Activated naive CD4-positive, alpha-beta T cell treated with anti-CD3 and anti-CD28 coated beads, Interleukin-2, amount 50 U/mL, for 16 hours (primary cell): ENCODE measurements at regions not wholly inside any gene's neighbourhood (a gene's known extent, or its start where the extent isn't known, plus 50 kb on each side); places are given as distances from the start of the nearest gene placed in this dataset.

Source experiments
- DNase-seq: peaks from one replicate; pipeline ENCODE4 v3.0.0-alpha.2; 2020

DNA sequence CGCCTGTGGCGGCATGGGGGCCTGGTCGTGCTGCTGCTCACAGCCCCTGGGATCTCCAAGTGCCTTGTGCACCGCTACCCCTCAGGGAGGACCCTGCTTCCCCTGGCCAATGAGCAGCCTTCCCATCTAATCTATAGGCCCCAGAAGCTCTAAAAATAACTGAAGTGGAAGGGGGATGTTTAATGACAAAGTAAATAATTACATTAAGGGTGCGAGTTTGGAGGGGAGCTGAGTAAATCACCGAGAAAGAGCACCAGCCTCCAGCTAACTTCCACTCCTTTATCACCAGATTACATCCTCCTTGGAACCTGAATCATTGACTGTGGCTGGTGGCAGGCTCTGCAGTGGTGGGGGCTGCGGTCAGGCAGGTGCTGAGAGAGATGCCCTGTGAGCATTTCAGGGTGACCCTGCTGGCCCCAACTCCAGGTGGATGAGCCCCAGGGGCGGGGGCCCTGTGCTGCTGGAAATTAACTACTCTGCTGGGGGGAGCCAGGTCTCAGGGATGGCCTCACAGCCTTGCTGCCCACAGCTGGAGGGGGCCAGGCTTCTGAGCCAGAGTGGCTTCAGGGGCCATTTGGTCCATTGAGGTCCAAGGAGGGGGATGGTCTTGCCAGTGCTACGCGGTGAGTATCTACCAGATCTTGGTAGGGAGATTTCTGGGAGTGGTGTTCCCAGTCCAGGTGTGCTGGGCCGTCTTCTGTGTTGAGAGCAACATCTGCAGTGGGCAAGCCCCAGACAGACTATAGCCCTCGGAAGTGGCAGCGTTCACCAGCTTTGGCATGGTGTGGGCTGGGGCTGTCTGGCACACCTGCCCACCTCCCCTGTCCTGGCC, 74.2 kb downstream of the GLI2 start:
- DNase-seq, result no peak

DNA sequence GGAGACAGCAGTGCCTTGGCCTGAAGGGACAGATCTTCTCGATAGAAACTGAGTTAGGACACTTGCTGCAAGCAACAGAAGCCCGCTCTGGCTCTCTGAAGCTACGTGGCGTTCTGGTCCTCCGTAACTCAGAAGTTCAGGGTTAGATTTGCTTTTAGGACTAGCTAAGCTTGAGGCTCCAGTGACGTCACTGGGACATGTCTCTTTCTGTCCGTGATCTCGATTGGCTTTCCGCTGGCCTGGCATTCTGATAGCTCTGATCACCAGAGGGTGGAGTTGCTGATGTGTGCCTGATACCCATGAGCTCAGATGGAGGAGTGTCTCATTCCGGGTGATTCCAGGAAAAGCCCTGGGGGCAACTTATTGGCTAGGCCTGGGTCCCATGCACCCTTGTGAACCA, 75.0 kb downstream of the GLI2 start:
- DNase-seq, result no peak

DNA sequence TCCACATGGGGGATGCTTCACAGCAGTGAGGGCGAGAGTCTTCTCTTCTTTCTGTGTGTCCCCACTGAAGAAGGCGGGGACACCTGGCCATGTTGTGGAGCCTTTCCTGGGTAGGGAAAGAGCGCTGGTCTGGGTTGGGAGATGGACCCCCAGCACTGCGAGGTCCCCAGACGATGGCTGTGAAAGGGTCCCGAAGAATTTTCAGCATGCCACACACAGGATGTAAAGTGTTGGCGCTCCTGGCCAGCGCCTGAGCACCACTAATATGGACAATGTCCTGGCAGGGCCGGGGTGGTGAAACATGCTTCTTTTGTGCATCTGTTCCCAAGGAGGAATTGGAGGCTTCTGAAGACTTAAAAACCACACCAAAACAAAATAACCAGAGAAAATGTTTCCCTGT, 77.2 kb downstream of the GLI2 start:
- DNase-seq, result no peak

DNA sequence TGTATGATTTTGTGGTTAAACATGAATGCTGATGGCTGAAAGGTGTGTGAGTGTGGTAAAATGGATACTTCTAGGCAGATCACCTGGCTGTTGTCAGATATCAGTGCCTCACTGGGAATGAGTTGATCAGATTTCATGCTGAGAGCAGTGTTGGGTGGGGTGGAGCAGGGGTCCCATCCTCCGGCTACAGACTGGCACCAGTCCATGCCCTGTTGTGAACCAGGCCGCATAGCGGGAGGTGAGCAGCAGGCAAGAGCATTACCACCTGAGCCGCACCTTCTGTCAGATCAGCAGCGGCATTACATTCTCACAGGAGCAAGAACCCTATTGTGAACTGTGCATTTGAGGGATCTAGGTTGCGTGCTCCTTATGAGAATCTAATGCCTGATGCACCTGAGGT, 78.7 kb downstream of the GLI2 start:
- no peak for DNase-seq

DNA sequence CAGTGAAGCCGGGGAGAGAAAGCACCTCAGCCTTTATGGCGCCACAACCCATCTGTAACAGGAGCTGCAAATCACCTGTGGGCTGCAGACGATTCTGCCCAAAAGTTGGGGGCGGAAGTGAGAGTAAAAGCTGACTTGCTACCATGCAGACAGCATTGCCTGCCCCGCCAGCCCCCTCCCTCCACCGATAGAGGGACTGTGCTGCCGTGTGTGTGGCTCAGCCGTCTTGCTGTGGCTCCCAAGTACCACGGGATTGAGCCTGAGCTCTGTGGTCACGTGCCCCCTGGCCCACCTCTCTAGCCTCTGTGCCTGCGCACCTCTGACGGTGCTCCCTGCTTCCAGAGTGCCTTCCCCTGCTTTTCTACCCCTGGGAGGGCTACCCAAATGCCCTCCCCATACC, 79.6 kb downstream of the GLI2 start:
- DNase-seq, result no peak

DNA sequence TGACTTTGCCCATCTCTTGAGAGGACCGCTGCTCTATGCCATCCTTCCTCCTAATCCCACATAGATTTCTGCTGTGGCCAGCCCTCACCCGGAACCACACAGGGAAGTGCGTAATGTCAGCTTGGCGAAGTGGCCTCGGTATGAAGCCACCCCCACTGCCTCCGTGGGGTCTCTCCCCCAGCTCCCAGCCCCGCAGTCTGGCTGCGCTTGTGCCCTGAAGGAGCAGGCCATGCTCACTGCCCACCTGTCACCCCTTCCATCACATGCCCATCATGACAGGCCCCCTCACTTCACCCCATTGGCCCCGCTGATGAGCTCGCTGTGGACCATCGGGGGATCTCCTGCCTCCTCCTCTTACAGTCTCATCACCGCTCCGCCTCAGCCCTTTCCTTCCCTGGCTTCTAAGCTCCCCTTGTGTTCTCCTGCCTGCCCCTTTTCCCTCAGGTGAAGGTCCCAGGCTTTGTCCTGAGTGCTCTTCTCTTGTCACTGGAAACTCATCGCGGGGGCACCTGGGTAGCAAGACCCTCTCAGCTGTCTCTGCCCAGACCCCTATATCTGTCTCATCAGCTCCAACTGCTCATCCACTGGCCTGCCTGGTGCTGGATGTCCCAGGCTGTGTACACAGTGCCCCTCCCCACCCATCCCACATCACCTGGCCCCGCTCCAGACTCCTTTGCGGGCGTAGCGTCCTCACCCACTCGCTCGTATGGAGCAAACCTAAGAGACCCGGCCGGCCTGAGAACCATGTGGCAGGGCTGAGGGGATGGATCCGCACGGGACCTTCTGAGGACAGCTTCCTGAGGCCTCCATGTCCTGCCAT, 81.7 kb downstream of the GLI2 start:
- no peak for DNase-seq

DNA sequence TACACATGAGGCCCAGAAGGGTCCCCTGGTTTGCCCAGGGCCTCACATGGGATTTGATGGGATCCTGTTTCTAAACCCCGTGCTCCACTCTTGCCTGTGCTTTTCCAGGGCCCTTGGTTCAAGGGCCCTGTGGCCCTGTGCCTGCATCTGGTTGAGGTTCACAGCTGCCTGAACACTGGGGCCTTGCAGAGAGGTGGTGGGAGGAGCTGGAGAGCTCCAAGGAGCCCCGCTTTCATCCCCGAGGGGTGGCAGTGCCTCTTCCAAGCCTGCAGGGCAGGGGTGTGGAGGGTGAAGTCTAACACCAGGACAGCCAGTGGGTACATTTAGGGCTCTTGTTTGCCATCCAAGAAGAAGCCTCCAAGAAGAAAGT, 82.3 kb downstream of the GLI2 start:
- DNase-seq, result no peak

DNA sequence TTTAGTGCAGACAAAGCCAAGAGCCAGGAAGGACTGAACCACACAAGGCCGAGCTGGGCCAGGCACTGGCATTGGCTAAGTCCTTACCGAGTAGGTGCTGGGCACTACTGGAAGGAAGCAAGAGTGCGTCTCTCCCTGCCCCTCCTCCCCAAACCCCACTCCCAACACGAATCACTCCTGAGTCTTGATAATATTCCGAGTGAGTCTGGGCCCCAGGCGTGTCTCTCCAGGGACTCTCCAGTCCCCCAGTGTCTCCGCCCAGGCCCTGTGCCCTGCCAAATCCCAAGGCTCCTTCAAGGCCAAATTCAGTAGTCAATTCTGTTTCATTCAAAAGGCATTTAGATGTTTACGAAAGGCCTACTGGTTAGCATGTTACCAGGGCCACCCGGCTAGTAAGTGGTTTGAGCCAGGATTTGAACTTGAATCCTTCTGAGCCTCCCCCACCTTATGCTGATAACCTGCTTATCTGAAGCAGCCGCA, 82.8 kb downstream of the GLI2 start:
- DNase-seq, result no peak

DNA sequence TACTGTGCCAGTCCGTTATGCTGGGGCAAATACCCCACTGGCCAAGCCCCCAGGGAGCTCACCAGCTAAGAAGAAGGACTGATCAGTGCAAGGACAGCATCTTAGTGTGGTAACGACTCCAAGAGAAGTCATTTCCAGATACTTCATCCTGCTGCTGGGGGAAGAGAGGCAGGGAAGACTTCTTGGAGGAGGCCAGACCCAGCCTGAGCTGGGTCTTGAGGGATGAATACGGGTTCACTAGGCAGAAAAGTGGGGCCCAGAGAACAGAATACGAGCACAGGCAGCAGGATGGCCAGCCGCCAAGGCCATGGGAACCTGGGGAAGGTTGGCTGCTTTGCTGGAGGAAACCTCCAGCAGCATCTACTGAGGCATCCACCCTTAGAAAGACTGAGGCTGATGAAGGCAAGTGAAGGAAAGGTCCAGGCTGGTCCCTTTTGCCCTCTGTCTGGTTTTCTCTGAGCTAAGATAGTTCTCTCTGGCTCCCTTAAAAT, 84.1 kb downstream of the GLI2 start:
- DNase-seq, result no peak

DNA sequence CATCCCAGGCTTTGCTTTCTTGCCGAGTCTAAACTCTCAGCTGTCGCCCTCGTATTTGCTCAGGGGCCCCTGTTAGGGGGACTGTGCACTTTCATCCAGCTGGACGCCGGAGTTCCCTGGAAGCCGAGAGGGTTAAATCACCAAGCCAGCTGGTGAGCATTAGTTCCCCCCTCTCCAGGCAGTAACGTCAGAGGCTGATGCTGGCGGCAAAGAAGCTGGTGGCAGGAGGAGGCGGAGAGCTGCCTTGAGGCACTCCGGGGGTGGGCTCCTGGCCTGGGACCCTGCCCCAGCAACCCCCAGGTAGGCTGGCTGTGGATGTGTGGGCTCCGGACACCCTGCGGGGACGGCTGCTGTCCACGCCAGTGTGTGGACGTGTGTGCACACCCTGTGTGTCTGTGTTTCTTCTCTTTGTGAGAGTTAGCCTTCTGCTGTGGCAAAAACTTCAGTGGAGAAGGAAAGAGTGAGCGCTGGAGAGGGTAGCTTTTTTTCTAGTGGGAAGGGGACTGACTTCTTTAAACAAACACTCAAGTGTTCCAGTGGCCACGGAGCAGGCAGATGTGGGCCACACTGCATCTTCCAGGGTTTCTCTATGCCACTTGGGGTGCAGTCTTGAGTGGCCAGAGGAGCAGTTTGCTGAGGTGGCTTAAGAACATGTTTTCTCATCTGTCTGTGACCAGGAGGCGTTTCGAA, 84.7 kb downstream of the GLI2 start:
- no peak for DNase-seq

DNA sequence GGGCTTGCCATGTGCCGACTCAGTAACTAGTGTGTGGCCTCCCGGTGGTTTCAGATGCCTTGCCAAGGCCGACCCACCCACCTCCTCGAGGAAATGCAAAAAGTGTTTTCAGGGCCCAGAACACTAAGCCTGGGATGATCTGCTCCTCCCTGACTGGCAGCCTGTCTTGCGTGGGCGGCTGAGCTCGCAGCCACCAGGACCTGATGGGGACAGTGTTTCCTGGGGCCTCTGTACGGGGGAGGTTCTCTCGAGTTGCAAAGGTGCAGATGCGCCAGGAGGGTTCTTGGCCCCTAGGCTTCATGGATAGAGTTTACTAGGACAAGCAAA, 85.2 kb downstream of the GLI2 start:
- DNase-seq, result no peak

DNA sequence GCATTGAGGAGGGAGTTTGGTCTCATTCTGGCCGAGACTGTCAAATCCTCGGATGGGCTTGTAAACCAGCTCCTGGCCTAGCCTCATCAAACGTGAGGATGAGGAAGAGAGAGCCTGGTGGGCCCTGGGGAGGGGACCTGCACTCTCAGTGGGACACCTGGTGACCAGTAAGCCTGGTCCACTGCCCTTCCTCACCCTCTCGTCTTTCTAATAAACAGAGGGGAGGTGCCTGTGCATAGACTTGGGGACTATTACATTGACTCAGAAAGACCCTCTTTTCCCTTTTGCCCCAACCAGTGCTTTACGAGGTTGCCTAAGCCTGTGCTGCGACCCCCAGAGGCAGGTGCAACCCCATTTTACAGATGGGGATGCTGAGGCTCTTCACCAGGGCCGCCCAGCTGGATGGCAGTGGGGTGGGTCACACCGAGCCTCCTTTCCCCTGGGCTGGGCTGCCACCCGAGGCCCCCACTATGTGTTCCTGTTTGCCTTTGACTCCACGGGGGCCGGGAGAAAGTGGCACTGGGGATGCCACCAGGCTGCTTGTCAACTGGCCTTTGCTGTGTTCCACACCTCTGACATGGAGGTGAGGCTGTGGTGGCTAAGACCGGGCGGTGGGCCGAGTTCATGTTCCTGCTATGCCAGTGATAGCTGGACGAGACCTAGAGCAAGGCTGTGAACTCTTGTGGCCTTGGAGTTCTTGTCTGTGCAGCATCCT, 85.9 kb downstream of the GLI2 start:
- no peak for DNase-seq

DNA sequence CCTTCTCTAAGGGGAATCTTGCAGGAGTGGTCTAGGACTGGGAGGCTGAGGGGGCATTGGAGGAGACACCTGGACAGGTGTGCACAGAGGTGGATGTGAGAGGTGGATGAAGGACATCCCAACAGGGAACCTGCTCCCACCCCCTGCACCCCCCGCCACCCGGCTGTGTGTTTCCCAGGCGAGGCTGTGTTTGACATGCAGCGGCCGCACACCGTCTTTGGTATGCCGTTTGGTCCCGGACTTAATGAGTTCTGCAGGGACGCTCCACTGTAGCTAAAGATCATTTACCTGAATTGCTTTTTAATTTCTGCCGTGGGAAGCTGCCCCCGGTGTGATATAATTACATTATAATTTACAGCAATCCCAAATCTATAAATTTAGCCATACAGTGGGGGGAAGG, 87.3 kb downstream of the GLI2 start:
- no peak for DNase-seq

DNA sequence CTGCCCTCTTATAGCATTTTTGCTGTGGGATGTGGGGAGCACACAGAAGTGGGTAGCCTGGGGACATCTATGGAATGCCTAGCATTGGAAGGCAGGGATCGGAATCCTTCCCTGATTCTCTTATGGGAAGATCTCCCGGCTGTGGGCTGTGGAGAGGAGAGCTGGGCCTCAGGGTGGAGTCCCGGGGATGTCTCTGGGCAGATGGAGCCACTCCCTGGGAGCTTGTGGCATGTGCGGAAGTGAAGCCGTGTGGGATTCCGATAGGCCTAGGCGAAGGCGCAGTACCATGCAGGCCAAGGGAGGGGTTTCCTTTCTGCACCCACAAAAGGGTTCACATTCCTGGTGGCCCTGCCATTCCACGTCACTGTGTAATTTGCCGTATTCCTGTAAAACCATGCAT, 87.9 kb downstream of the GLI2 start:
- DNase-seq, result no peak

DNA sequence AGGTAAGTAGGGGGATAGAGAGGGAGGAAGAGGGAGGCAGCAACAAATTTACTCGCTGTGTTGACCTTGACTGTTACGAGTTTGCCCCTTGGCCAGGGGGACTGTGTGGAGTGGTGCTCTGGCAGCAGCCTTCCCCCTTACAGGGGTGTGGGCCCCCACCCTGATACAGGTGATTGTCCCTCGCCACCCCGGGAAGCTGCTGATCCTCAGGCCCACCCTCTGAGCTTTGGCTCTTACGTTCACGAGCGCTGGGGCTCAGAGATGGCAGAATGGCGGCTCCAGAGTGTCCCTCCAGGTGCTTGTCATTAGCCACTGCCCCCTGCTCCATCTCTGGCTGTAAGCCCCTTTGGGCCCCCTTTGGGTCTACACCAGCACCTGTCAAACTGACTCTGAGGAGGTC, 88.6 kb downstream of the GLI2 start:
- DNase-seq, result no peak

DNA sequence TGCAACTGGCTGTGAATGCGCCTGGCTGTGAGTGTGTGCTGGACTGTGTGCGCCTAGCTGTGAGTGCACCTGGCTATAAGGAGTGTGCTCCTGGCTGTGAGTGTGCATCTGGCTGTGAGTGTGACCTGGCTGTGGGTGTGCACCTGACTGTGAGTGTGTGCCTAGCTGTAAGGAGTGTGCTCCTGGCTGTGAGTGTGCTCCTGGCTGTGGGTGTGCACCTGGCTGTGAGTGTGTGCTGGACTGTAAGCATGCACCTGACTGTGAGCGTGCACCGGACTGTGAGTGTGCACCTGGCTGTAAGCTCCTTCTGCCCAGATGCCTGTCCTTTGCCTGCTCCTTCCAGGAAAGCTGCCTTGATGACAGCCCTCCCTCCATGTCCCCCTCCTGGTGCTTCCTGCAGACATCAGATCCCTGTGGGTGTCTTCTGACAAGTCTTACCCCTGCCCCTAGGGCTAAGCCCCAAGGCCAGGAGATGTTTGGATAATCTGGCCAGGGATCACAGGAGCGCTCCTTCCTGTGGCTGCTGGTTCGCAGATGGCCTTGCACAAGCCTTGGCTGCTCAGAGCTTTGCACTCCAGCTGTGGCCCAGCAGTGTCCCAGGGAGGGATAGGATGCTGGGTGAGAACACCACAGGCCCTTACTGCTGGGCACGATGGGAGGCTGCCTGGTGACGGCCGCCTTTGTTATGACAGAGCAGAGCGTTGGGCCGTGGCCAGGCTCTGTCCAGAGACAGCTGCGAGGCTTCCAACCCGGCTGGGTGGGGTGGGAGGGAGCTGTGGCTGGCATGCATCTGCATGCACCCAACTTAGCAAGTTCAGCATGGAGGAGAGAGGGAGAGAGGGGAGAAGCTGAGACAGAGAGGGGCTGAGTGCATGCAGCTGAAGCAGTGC, 89.9 kb downstream of the GLI2 start:
- DNase-seq, result no peak

DNA sequence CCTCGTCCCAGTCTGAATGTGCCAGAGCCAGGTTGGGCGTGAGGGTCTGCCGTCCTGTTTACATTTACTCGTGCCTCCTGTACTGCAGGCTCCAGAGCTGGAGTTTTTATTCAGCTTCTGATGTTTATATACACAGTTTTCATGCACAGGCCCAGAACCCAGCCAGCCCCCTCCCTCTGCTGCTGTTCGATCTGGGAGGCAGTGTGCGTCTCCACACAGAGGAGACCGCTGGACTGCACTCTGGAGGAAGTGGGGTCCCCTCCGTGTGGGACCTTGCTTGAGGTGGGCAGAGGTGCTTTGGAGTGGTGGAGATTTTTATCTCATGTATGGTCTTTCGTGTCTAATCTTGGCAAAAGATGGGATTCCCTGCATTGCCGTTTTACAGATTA, 90.6 kb downstream of the GLI2 start:
- DNase-seq, result no peak

DNA sequence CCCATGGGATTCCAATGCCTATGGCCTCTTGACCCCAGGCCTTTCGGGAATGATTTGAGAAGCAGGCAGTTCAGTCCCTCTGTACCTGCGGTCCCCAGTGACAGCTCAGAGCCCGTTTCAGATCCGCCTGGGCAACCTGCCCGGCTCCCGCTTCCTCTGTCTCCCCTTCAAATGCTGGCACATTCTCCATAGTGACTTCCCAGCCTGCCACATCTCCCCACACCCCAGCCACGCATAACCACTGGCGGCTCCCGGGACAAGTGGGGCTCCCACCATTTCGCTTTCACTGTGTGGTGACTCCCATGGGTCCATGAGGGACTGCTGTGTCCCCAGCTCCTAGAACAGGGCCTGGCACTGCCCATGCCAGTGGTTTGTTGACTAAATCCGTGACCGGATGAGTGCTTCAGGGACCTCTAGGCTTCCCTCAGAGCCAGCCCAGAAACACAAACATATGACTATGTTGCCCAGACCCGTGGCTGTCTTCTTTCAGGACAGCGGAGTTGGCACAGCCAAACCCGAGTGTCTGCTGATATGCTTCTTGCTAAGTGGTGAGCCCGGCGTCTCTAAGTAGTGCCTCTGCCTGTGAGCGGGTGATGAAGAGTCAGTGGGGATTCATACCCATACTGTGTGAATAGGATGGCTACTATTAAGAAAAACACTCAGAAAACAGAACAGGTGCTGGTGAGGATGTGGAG, 91.2 kb downstream of the GLI2 start:
- DNase-seq, result no peak

DNA sequence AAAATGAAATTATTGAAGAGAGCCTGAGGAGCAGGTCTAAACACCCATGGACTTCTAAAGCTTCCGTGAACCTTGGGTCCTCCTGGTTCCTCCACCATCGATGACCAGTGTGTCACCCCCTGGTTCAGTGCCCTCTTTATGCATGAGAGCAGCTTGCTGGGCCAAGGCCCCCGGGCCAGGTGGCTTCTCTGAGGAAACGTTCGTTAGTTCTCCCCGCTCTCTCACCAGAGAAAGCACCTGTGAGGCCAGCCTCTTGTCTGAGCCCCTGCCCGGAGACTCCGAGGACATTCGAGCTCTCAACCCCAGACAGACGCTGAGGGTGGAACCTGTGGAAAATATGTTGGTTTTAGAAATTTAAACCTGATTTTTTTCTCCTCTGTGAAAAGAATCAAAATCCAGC, 92.4 kb downstream of the GLI2 start:
- DNase-seq, result no peak

DNA sequence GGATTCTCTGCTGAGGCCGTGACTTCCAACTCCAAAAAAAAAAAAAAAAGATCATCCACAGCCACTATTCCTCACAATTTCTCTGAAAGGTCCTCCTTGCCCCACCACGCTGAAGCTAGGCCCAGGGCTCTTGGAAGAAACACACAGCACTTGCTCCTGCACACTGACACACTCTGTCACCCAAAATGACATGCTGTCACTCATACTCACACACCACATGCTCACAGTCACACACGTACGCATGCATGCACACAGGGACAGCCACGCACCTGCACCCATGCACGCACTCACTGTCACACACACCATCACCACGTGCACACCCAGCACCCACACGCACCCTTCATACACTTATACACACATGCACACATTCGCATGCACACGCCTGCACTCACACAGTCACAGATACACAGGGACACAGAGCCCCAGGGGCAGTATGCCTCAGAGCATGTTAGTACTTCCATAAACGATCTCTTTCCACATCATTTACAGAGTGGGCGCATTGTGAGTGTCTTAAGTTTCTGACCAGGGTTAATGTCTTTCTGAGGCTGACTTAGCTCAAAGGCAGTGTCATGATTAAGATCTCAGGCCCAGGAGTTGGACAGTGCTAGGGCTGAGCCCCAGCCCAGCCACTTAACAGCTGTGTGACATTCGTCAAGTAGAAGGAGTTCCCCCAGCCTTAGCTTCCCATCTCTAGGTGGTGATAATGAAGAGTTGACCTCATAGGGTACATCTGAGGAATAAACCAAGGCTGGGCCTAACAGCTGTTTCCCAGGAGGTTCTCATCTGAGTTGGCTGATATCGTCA, 93.4 kb downstream of the GLI2 start:
- no peak for DNase-seq

DNA sequence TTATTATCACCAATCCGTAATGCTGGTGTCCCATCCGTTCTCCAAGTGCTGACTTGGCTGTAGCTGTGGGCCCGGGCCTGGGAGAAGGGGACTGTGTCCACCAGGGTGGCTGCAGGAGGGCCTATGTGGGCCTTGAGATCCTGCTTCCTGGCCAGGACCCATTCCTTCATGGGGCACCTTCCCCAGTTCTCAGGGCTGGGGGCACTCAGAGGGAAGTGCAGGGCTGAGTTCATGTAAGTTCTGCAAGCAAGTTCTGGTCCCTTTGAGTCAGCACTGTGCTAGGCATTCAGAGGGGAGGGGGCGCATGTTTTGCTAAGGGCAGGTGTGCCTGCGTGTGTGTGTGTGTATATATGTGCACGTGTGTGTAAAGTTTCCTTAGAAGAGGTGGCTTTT, 94.0 kb downstream of the GLI2 start:
- DNase-seq, result no peak
